ENCODE measurements at regions not wholly inside any gene's neighbourhood (a gene's known extent, or its start where the extent isn't known, plus 50 kb on each side); places are given as distances from the start of the nearest gene placed in this dataset.

DNA sequence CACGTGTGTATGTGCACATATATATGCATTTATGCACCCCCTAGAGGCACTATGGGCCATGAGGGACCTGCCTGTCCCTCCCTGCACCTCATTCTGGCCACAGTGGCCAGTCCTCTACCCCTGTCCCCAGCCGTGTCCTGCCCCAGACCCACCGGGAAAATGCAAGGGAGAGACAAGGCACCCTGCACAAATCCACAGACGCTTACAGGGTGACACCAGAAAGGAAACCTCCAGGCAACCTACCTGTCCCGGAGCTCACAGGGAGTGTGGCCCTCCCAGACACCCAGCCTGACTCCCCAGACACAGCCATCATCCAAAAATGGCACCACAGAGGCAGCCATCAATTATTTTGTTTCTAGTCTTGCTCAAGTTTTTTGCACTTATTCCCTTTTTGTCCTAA, 440.4 kb downstream of the SOX9 start:
- Histone ChIP-seq H3K4me1 (ENCODE audit: insufficient read depth) (peaks cover 3% of the 10 kb centered on the region), H3K4me2 (peak overlapping the region; percentile 28), H3K36me3 (replicated peaks; ENCODE audit: insufficient read depth, low read depth) (no peaks in the 10 kb centered on the region), H3K4me3 (no peak overlapping the region), H3K9me3 (ENCODE audit: low read depth) (no peaks in the 10 kb centered on the region), H3K9me2 (replicated peaks; ENCODE audit: insufficient read depth) (no peaks in the 10 kb centered on the region), H4K20me1 (ENCODE audit: insufficient read depth, poor library complexity, severe bottlenecking) (peaks cover 11% of the 10 kb centered on the region), H3K79me2 (peaks cover 71% of the 10 kb centered on the region), H3K27me3 (no peaks in the 10 kb centered on the region), H2AFZ (no peak overlapping the region), H3K27ac (peak overlapping the region; percentile 21)
- WGBS (ENCODE audit: low lambda C conversion rate, missing lambda C conversion rate): 72% methylated on average over 5 of the region's 5 CpGs
- TF ChIP-seq EZH2 (IDR thresholded peaks at IDR 0.05; ENCODE audit: borderline replicate concordance): no peak
- no peak for TF ChIP-seq CTCF (IDR thresholded peaks at IDR 0.05; ENCODE audit: poor library complexity)
- TF ChIP-seq EZH2phosphoT487 (IDR thresholded peaks at IDR 0.05; ENCODE audit: low read depth, severe bottlenecking, unreplicated experiment): no peak
- DNase-seq (ENCODE audit: low spot score): no peak

DNA sequence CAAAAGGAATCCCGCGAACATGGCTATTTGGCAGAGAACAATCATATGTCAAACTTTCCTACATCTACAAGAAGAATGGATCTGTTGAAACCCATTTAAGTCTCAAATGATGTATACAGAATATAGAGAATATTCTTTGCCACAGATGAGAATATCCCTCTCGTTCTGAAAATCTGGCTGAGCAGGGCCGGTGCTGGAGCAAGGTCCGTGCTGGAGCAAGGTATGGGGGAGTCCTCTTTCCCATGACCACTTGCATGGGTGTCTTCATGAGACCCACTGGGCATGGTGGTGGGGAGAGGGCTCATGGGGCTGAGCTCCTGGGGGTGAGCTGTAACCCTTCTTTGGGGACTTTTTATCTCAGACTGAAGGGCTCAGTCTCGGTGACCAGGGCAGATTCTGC, 440.9 kb downstream of the SOX9 start:
- Histone ChIP-seq H3K9me3 (ENCODE audit: low read depth) (no peaks in the 10 kb centered on the region), H3K9me2 (replicated peaks; ENCODE audit: insufficient read depth) (no peaks in the 10 kb centered on the region), H2AFZ (no peak overlapping the region), H3K36me3 (replicated peaks; ENCODE audit: insufficient read depth, low read depth) (no peaks in the 10 kb centered on the region), H3K27me3 (no peaks in the 10 kb centered on the region), H3K27ac (peak overlapping the region; percentile 21), H3K79me2 (peaks cover 67% of the 10 kb centered on the region), H4K20me1 (ENCODE audit: insufficient read depth, poor library complexity, severe bottlenecking) (peaks cover 11% of the 10 kb centered on the region), H3K4me3 (no peak overlapping the region), H3K4me1 (ENCODE audit: insufficient read depth) (peaks cover 3% of the 10 kb centered on the region), H3K4me2 (no peak overlapping the region)
- TF ChIP-seq EZH2phosphoT487 (IDR thresholded peaks at IDR 0.05; ENCODE audit: low read depth, severe bottlenecking, unreplicated experiment): no peak
- no peak for TF ChIP-seq CTCF (IDR thresholded peaks at IDR 0.05; ENCODE audit: poor library complexity)
- TF ChIP-seq EZH2 (IDR thresholded peaks at IDR 0.05; ENCODE audit: borderline replicate concordance): no peak
- WGBS (ENCODE audit: low lambda C conversion rate, missing lambda C conversion rate): 96% methylated on average over 6 of the region's 6 CpGs
- no peak for DNase-seq (ENCODE audit: low spot score)

DNA sequence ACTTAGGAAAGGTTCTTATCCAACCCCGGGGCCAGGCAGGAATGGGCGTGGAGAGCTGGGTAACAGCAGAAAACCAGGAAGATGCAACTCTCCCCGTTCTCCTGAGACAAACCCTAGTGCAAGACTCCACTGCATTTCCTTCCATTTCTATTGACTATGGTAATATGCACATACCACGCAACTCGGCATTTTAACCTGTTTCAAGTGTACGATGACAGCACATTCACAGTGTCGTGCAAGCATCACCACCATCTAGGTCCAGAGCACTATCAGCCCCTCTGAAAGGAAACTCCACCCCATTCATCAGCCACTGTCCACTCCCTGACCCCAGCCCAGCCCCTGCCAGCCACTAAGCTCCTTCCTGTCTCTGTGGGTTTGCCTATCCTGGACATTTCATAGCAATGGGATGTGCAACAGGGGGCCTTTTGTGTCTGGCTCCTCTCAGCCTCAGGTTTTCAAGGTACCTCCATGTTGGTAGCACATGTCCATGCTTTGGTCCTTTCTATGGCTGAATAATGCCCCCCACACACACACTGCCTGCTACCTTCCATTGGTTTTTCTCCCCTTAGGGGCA, 441.9 kb downstream of the SOX9 start:
- H3K9me2 ChIP-seq (replicated peaks; ENCODE audit: insufficient read depth): no peaks in the 10 kb centered on the region
- H3K4me3 ChIP-seq: no peak overlapping the region
- peaks cover 11% of the 10 kb centered on the region for H4K20me1 ChIP-seq (ENCODE audit: insufficient read depth, poor library complexity, severe bottlenecking)
- no peaks in the 10 kb centered on the region for H3K27me3 ChIP-seq
- H3K4me2 ChIP-seq: no peak overlapping the region
- DNase-seq (ENCODE audit: low spot score): no peak
- no peaks in the 10 kb centered on the region for H3K36me3 ChIP-seq (replicated peaks; ENCODE audit: insufficient read depth, low read depth)
- TF ChIP-seq EZH2 (IDR thresholded peaks at IDR 0.05; ENCODE audit: borderline replicate concordance) (no peak), CTCF (IDR thresholded peaks at IDR 0.05; ENCODE audit: poor library complexity) (no peak), EZH2phosphoT487 (IDR thresholded peaks at IDR 0.05; ENCODE audit: low read depth, severe bottlenecking, unreplicated experiment) (no peak)
- H3K9me3 ChIP-seq (ENCODE audit: low read depth): no peaks in the 10 kb centered on the region
- peaks cover 66% of the 10 kb centered on the region for H3K79me2 ChIP-seq
- peaks cover 3% of the 10 kb centered on the region for H3K4me1 ChIP-seq (ENCODE audit: insufficient read depth)
- WGBS (ENCODE audit: low lambda C conversion rate, missing lambda C conversion rate): 84% methylated on average over 7 of the region's 7 CpGs
- no peak overlapping the region for H2AFZ ChIP-seq
- no peak overlapping the region for H3K27ac ChIP-seq
